Nephron (organoid): ENCODE measurements at regions not wholly inside any gene's neighbourhood (a gene's known extent, or its start where the extent isn't known, plus 50 kb on each side); places are given as distances from the start of the nearest gene placed in this dataset.

Experiments used
- H3K27ac Mint-ChIP-seq, 3 experiments: 2 replicates each; pipeline ENCODE4 v1.8.0; 2020; ENCODE audit warnings: mixed read lengths in 3 of 3, mild to moderate bottlenecking in 2 of 3, moderate library complexity in 1 of 3
- H3K27me3 Mint-ChIP-seq: 2 replicates; pipeline ENCODE4 v1.8.0; 2021; ENCODE audit warnings: low read depth, mild to moderate bottlenecking, moderate library complexity, mixed read lengths
- H3K36me3 Mint-ChIP-seq: 2 replicates; pipeline ENCODE4 v1.8.0; 2020; ENCODE audit warnings: low read depth, mixed read lengths
- H3K4me1 Mint-ChIP-seq: 2 replicates; pipeline ENCODE4 v1.8.0; 2020; ENCODE audit warnings: mixed read lengths
- H3K4me3 Mint-ChIP-seq, 3 experiments: 2 replicates each; pipeline ENCODE4 v1.8.0; 2020; ENCODE audit warnings: mild to moderate bottlenecking in 3 of 3, mixed read lengths in 3 of 3, moderate library complexity in 2 of 3
- H3K9me3 Mint-ChIP-seq: 2 replicates; pipeline ENCODE4 v1.8.0; 2020; ENCODE audit warnings: mixed read lengths
- TF ChIP-seq, protein P1 (sequence below), 3 experiments: fragments of 200-600 bp; sonication (generic); IDR thresholded peaks; one replicate each; pipeline ENCODE4 v1.5.0; 2021; ENCODE audit warnings: antibody characterized with exemption in 3 of 3; ENCODE audit not compliant: unreplicated experiment in 3 of 3

DNA sequence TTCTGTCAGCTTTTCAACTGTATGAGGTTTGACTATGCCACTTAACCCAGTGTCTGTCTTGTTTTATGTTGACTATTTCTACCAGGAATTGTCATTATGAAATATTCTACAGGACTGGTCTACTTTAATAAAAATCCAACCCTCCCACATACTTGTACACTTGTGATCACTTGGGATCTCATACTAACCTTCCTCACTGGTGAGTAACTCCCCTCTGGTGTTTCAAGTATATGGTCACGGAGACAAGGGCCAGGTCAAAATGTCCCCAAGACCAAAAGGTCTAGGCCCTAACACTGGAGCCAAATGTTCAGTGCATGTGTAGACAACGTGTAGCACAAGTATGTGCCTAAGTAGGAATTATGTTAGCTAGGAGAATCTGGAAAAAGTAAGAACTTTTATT lies 122.7 kb upstream of the TJP1 start:
- peaks cover 7% of the 10 kb centered on the region for H3K27me3 Mint-ChIP-seq
- no peaks in the 10 kb centered on the region for H3K36me3 Mint-ChIP-seq
- no peak overlapping the region for H3K27ac Mint-ChIP-seq
- no peak overlapping the region for H3K4me3 Mint-ChIP-seq
- peaks cover 12% of the 10 kb centered on the region for H3K4me1 Mint-ChIP-seq
- TF ChIP-seq, protein P1, sequence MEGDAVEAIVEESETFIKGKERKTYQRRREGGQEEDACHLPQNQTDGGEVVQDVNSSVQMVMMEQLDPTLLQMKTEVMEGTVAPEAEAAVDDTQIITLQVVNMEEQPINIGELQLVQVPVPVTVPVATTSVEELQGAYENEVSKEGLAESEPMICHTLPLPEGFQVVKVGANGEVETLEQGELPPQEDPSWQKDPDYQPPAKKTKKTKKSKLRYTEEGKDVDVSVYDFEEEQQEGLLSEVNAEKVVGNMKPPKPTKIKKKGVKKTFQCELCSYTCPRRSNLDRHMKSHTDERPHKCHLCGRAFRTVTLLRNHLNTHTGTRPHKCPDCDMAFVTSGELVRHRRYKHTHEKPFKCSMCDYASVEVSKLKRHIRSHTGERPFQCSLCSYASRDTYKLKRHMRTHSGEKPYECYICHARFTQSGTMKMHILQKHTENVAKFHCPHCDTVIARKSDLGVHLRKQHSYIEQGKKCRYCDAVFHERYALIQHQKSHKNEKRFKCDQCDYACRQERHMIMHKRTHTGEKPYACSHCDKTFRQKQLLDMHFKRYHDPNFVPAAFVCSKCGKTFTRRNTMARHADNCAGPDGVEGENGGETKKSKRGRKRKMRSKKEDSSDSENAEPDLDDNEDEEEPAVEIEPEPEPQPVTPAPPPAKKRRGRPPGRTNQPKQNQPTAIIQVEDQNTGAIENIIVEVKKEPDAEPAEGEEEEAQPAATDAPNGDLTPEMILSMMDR (IDR thresholded peaks at IDR 0.05; ENCODE audit: unreplicated experiment in 3 of 3): no peak
- no peaks in the 10 kb centered on the region for H3K9me3 Mint-ChIP-seq

DNA sequence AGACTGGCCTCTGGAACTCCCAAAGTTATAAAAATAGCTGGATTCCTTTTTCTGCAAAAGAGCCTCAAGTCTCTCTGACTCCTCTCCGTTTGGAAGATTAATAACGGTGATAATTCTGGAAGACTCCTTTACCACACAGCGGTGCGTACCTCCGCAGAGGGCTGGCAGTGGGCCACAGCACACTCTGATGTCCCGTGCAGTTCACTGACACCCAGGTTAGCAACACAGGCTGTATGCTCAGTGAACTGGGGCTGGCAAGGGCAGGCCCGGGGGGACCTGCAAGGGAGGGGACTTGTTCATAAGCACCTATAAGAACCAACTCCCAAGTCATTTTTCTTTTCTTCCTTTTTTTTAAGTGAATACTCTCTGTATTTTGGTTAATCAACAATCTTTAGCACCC lies 120.3 kb upstream of the TJP1 start:
- Mint-ChIP-seq H3K27me3 (peaks cover 7% of the 10 kb centered on the region), H3K4me1 (peaks cover 12% of the 10 kb centered on the region), H3K9me3 (no peaks in the 10 kb centered on the region), H3K4me3 (no peak overlapping the region), H3K36me3 (no peaks in the 10 kb centered on the region), H3K27ac (peak overlapping the region; percentile 45 to 63 (median 48))
- TF ChIP-seq, protein P1 (IDR thresholded peaks at IDR 0.05; ENCODE audit: unreplicated experiment in 3 of 3): peak in 1 of 3 experiments; percentile 1

DNA sequence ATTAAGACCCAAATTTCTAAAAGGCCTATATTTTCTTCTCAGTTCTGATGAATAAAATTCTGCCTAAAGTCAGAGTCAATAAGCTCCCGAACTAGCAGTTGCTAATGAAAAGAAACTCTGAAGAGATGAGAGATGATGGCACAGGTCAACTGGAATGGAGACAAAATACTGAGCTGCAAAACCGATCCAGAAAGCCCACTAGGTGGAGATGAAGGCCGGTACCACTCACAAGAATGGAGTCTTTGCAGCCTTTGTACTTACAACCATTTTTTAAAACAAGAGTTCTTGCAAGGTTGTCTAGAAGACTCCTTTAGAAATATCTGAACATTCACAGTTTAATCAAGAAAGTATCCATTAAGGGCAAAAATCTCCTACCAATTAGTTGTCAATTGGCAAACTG lies 119.9 kb upstream of the TJP1 start:
- H3K4me3 Mint-ChIP-seq: no peak overlapping the region
- no peaks in the 10 kb centered on the region for H3K36me3 Mint-ChIP-seq
- peaks cover 7% of the 10 kb centered on the region for H3K27me3 Mint-ChIP-seq
- H3K27ac Mint-ChIP-seq: peak overlapping the region; percentile 45 to 63 (median 48)
- peaks cover 12% of the 10 kb centered on the region for H3K4me1 Mint-ChIP-seq
- no peaks in the 10 kb centered on the region for H3K9me3 Mint-ChIP-seq
- TF ChIP-seq, protein P1 (IDR thresholded peaks at IDR 0.05; ENCODE audit: unreplicated experiment in 3 of 3): peak in 2 of 3 experiments; percentile 37 to 40

DNA sequence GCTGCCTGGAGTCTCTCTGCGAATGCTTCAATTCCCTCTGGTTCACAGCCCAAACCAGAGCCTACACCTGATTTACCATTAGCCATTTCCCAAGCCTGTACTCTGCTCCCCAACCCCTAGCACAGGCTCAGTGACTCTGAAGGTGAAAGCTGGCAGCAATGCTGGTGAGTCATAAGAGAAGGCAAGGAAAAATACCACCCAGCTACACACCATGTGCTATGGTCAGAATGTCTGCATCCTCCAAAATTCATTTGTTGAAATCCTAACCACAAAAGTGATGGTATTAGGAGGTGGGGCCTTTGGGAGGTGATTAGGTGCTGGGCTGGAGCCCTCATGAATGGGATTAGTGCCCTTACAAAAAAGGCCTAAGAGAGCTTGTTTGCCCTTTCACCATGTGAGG lies 117.1 kb upstream of the TJP1 start:
- Mint-ChIP-seq H3K27ac (no peak overlapping the region), H3K36me3 (no peaks in the 10 kb centered on the region), H3K9me3 (no peaks in the 10 kb centered on the region), H3K4me3 (no peak overlapping the region), H3K4me1 (peaks cover 12% of the 10 kb centered on the region), H3K27me3 (peaks cover 12% of the 10 kb centered on the region)
- TF ChIP-seq, protein P1 (IDR thresholded peaks at IDR 0.05; ENCODE audit: unreplicated experiment in 3 of 3): no peak

DNA sequence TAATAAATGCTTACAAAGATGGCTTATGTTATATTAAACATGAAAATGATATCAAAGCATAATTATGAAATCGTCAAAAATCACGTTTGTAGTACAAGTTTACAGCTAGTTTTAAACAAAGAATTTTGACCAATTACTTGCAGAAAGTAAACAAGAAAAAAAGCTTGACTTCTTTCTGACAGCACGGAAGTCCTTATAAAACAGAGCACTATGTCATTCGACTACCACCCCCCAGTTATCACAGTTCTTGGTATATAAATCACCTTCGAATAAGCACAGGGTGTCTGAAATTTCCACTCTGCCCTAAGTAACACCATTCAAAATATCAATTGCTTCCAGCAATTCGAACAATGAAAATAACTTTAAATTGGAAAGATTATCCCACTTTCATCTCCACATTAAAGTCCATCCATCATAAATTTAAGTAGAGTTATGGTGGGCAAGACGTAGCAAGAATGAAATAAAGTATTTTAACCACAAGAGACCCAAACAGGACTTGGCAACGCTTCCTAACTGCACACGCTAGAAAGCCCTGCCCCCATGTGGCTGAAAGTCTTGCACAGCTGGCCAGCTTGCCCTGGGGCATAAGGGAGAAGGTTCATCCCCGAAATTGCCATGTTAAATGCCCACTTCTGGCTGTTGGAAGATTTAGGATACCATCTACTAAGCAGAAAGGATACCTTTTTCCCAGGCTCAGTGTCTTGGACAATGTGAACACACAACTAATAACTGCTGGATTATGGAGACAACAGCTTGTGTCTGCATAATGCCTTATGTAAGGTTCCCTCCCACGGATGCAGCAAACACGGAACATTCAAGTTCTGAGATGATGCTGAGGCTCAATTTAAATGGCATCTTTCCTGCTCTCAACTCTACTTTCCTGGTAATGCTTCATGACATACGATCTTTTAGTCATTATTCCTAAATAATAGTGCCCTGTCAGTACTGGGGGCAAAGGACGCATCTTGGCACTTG lies 116.4 kb upstream of the TJP1 start:
- H3K27me3 Mint-ChIP-seq: peaks cover 12% of the 10 kb centered on the region
- H3K27ac Mint-ChIP-seq: no peak overlapping the region
- TF ChIP-seq, protein P1 (IDR thresholded peaks at IDR 0.05; ENCODE audit: unreplicated experiment in 3 of 3): no peak
- no peaks in the 10 kb centered on the region for H3K9me3 Mint-ChIP-seq
- H3K4me1 Mint-ChIP-seq: peaks cover 12% of the 10 kb centered on the region
- H3K4me3 Mint-ChIP-seq: no peak overlapping the region
- no peaks in the 10 kb centered on the region for H3K36me3 Mint-ChIP-seq
